ENCODE measurements at regions not wholly inside any gene's neighbourhood (a gene's known extent, or its start where the extent isn't known, plus 50 kb on each side); places are given as distances from the start of the nearest gene placed in this dataset.

DNA sequence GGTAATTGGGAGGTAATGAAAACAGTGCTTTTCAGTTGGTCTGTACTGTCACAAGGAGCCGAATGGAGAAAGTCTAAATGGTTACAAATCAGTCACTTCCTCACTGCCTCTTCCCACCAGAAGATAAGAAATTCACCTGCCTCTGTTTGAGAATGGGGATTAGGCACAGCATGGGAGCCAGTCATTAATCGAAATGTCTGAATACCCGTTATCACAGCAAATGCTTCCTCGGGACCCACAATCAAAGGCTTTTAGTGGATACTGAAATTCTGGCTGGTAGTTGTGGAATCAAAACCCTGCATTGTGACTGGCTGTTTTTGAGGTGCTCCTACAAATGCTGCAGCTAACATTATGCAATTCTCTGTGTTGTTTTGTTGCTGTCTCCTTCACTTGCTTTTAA, 461.0 kb upstream of the MEX3C start:
- TF ChIP-seq, protein P1, sequence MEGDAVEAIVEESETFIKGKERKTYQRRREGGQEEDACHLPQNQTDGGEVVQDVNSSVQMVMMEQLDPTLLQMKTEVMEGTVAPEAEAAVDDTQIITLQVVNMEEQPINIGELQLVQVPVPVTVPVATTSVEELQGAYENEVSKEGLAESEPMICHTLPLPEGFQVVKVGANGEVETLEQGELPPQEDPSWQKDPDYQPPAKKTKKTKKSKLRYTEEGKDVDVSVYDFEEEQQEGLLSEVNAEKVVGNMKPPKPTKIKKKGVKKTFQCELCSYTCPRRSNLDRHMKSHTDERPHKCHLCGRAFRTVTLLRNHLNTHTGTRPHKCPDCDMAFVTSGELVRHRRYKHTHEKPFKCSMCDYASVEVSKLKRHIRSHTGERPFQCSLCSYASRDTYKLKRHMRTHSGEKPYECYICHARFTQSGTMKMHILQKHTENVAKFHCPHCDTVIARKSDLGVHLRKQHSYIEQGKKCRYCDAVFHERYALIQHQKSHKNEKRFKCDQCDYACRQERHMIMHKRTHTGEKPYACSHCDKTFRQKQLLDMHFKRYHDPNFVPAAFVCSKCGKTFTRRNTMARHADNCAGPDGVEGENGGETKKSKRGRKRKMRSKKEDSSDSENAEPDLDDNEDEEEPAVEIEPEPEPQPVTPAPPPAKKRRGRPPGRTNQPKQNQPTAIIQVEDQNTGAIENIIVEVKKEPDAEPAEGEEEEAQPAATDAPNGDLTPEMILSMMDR (conservative IDR thresholded peaks at IDR 0.05; ENCODE audit: low read depth, low read length), result no peak
- no peak for TF ChIP-seq EZH2 (IDR thresholded peaks at IDR 0.05; ENCODE audit: borderline replicate concordance, low read depth, low read length, poor library complexity, severe bottlenecking)

All from A673 (cell line).